Bronchial epithelial cell (primary cell): ENCODE measurements at regions not wholly inside any gene's neighbourhood (a gene's known extent, or its start where the extent isn't known, plus 50 kb on each side); places are given as distances from the start of the nearest gene placed in this dataset.

Experiments used
- DNase-seq: peaks from one replicate; pipeline ENCODE4 v3.0.0-alpha.2; 2010; ENCODE audit warnings: low read depth
- FAIRE-seq: peaks from 2 replicates; lab custom pipeline; 2011; peaks lifted over from hg19 to GRCh38; lab: Jason Lieb, UNC
- H3K27me3 ChIP-seq: 2 replicates; pipeline ENCODE4 v1.5.1; 2011; ENCODE audit warnings: low read length; ENCODE audit not compliant: control insufficient read depth, insufficient read depth
- H3K36me3 ChIP-seq: 2 replicates; pipeline ENCODE4 v1.5.1; 2011; ENCODE audit warnings: low read length; ENCODE audit not compliant: control insufficient read depth, insufficient read depth
- H3K4me3 ChIP-seq: 2 replicates; pipeline ENCODE4 v1.5.1; 2011; ENCODE audit warnings: mild to moderate bottlenecking, low read depth, low read length, control low read depth
- CTCF ChIP-seq: IDR thresholded peaks from 2 replicates; pipeline ENCODE4 v1.5.1; 2011; ENCODE audit warnings: mild to moderate bottlenecking, moderate library complexity, low read length, control low read depth, inconsistent platforms; ENCODE audit not compliant: insufficient read depth, severe bottlenecking

- H3K36me3 ChIP-seq, result no peaks in the 10 kb centered on the region
- no peak for FAIRE-seq
- no peak overlapping the region for H3K4me3 ChIP-seq
- no peak for TF ChIP-seq CTCF
- no peaks in the 10 kb centered on the region for H3K27me3 ChIP-seq
- no peak for DNase-seq
Observed at GRCh38 chr4:100657187-100657586, 139.4 kb upstream of the EMCN start.

DNA sequence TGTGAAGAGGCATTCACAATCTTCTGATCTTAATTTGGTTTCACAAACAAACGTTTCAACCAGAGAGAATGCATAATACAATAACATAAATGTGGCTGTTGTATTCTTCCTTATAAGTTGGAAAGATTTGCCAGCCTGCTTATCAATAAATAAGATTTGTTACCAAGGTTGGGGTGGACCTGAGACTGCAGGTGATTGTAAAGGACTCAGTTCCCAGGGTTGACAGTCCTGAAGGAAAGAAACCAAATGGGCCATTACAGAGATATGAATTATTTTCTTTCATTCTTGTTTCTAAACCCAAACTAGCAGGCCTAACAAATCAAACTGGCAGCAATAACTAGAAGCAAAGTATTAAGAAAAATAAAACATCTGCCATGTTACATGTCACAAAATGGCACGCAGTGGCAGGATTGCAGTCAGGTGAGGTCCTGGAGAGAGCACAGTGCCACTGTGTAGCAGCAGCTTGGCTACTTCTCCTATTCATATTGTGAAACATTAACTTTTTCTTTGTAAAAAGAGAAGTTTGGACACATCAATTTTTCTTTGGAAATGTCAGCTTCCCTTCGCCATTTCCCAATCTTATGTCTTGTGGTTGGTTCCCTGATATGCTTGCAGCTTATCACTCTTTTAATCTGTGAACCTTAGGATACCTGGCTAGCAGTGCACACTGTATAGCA is 133.8 kb upstream of the EMCN start:
- Histone ChIP-seq H3K27me3 (no peaks in the 10 kb centered on the region), H3K36me3 (no peaks in the 10 kb centered on the region), H3K4me3 (no peak overlapping the region)
- FAIRE-seq, result no peak
- DNase-seq, result no peak
- TF ChIP-seq CTCF, result no peak

GRCh38 chr4:100649417-100649816 is 131.6 kb upstream of the EMCN start:
- Histone ChIP-seq H3K36me3 (no peaks in the 10 kb centered on the region), H3K4me3 (no peak overlapping the region), H3K27me3 (no peaks in the 10 kb centered on the region)
- DNase-seq (peak; percentile 16), FAIRE-seq (no peak)
- TF ChIP-seq CTCF, result no peak

- H3K36me3 ChIP-seq, result no peaks in the 10 kb centered on the region
- DNase-seq, result no peak
- TF ChIP-seq CTCF, result no peak
- no peak for FAIRE-seq
- H3K4me3 ChIP-seq, result no peak overlapping the region
- H3K27me3 ChIP-seq, result no peaks in the 10 kb centered on the region
Observed at GRCh38 chr4:100644150-100644549, 126.3 kb upstream of the EMCN start.

- TF ChIP-seq CTCF, result no peak
- H3K27me3 ChIP-seq, result no peaks in the 10 kb centered on the region
- no peak for DNase-seq
- H3K4me3 ChIP-seq, result no peak overlapping the region
- no peaks in the 10 kb centered on the region for H3K36me3 ChIP-seq
- no peak for FAIRE-seq
Observed at GRCh38 chr4:100641336-100641735, 123.5 kb upstream of the EMCN start.

DNA sequence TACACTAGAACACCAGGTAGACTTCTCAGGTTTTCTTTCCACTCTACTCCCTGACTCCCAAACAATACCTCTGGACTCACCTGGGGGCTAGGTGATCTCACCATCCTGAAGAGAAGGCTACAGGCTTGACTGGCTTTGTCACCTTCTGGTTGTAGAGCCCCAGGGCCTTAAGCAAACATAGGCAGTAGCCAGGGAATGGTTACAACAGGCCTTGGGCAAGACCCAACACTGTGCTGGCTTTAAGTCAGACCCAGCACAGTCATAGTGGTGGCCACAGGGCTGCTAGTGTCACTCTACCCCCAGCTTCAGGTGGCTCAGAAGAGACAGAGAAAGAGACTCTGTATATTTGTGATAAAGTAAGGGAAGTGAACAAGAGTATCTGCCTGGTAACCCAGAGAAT is 118.1 kb upstream of the EMCN start:
- peak; percentile 78 for DNase-seq
- TF ChIP-seq CTCF, result no peak
- no peak overlapping the region for H3K4me3 ChIP-seq
- H3K36me3 ChIP-seq, result no peaks in the 10 kb centered on the region
- no peaks in the 10 kb centered on the region for H3K27me3 ChIP-seq
- no peak for FAIRE-seq
